Thoracic aorta (tissue), 2 donors: ENCODE measurements at regions not wholly inside any gene's neighbourhood (a gene's known extent, or its start where the extent isn't known, plus 50 kb on each side); places are given as distances from the start of the nearest gene placed in this dataset.

ENCODE experiments used
- ATAC-seq: fragments of 150-250 bp; one replicate; pipeline ENCODE4 v1.8.0; 2017; ENCODE audit warnings: low read depth; ENCODE audit not compliant: insufficient number of reproducible peaks, low FRiP score
- DNase-seq: peaks from one replicate; pipeline ENCODE4 v3.0.0-alpha.2; 2020; ENCODE audit warnings: low spot score
- H3K27ac ChIP-seq, 2 donors: fragments of 200-600 bp; sonication (generic); 1 replicate in 1 of 2; 2 replicates in 1 of 2; pipeline ENCODE4 v1.5.1; 2016; ENCODE audit warnings: mild to moderate bottlenecking in 2 of 2, moderate library complexity in 2 of 2
- H3K27me3 ChIP-seq: fragments of 200-600 bp; sonication (generic); replicated peaks from 2 replicates; pipeline ENCODE4 v1.6.0; 2016; ENCODE audit warnings: mild to moderate bottlenecking; ENCODE audit not compliant: insufficient read depth
- H3K36me3 ChIP-seq: fragments of 200-600 bp; sonication (generic); one replicate; pipeline ENCODE4 v1.5.1; 2016
- H3K4me1 ChIP-seq, 2 donors: fragments of 200-600 bp; sonication (generic); 1 replicate in 1 of 2; 2 replicates in 1 of 2; pipeline versions ENCODE4 v1.5.1 to v1.6.0; 2016; ENCODE audit warnings: low read depth in 2 of 2, mild to moderate bottlenecking in 1 of 2; ENCODE audit not compliant: control insufficient read depth in 1 of 2
- H3K4me3 ChIP-seq: fragments of 200-600 bp; sonication (generic); 2 replicates; pipeline ENCODE4 v1.5.1; 2016; ENCODE audit warnings: mild to moderate bottlenecking
- H3K9me3 ChIP-seq: fragments of 200-600 bp; sonication (generic); 2 replicates; pipeline ENCODE4 v1.5.1; 2016
- TF ChIP-seq, protein P1 (sequence below): fragments of 200-600 bp; sonication (generic); IDR thresholded peaks from one replicate; pipeline ENCODE4 v1.5.1; 2019; ENCODE audit warnings: antibody characterized with exemption

DNA sequence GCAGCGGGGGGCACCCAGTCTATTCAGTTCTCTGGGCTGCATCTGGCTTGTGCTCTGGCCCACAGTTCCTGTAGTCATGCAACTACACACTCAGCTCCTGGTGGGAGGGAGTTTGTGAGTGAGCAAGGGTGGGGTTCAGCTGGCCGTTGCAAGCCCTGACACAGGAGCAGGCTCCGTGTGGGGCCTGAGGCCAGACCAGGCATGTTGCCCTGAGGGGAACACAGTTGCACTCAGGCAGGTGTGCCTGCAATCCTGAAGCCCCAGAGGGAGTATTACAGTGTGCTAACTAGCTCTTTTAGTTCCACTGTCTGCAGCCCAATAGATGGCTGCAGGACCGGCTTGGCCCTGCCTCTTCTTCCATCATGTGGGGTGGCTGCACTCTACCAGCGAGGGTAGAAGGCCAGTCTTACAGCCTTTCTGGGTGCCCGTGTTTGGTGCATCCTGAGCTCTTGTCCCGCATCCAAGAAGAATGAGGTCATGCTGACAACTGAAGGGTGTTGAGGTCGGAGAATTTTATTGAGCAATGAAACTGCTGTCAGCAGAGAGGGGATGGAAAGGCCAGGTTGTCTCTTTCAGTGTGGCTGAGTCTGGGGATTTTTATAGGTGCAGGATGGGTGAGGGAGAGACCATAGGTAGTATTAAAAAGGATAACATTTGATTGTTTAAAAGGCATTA, 49.9 kb upstream of the ELAC2 start:
- TF ChIP-seq, protein P1, sequence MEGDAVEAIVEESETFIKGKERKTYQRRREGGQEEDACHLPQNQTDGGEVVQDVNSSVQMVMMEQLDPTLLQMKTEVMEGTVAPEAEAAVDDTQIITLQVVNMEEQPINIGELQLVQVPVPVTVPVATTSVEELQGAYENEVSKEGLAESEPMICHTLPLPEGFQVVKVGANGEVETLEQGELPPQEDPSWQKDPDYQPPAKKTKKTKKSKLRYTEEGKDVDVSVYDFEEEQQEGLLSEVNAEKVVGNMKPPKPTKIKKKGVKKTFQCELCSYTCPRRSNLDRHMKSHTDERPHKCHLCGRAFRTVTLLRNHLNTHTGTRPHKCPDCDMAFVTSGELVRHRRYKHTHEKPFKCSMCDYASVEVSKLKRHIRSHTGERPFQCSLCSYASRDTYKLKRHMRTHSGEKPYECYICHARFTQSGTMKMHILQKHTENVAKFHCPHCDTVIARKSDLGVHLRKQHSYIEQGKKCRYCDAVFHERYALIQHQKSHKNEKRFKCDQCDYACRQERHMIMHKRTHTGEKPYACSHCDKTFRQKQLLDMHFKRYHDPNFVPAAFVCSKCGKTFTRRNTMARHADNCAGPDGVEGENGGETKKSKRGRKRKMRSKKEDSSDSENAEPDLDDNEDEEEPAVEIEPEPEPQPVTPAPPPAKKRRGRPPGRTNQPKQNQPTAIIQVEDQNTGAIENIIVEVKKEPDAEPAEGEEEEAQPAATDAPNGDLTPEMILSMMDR, result no peak
- Histone ChIP-seq H3K27me3 (no peaks in the 10 kb centered on the region), H3K36me3 (no peaks in the 10 kb centered on the region), H3K27ac (no peak overlapping the region), H3K4me3 (no peak overlapping the region), H3K9me3 (no peaks in the 10 kb centered on the region), H3K4me1 (peaks cover 0 to 2% of the 10 kb centered on the region in 2 donors)
- DNase-seq, result no peak
- ATAC-seq, result no peak
